Mammary epithelial cell (primary cell): ENCODE measurements at regions not wholly inside any gene's neighbourhood (a gene's known extent, or its start where the extent isn't known, plus 50 kb on each side); places are given as distances from the start of the nearest gene placed in this dataset.

Experiments
- EZH2 ChIP-seq: IDR thresholded peaks from 2 replicates; pipeline ENCODE4 v1.6.1; 2012; ENCODE audit warnings: low read length, inconsistent platforms, borderline replicate concordance
- TF ChIP-seq, protein P1 (sequence below), 2 donors: IDR thresholded peaks in 1 of 2; conservative IDR thresholded peaks in 1 of 2; 2 replicates each; pipeline ENCODE4 v1.5.1; 2011 to 2012; ENCODE audit warnings: inconsistent platforms in 2 of 2, low read length in 2 of 2, mild to moderate bottlenecking in 2 of 2, control low read depth in 1 of 2, low read depth in 1 of 2; ENCODE audit not compliant: insufficient read depth in 1 of 2; ENCODE audit errors: extremely low read depth in 1 of 2

DNA sequence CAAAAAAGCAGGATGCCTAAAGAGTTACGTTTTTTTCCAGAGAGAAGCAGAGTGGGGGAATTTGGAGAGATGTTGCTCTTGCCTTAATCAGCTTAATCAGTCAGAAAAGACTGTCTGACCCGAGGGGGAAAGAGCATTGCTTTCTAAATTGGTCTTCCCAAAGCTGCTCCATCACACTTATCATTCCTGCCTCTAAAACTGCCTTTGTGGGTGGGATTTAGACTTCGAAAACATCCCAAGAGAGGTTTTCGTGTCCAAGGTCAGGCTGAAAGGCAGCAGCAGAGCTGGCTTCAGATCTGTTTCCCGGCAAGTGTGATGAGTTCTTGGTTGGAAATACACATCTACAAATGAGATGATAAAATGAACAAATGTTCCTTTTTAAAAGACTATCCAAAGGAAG is 155.2 kb downstream of the SH2D1A start:
- TF ChIP-seq, protein P1, sequence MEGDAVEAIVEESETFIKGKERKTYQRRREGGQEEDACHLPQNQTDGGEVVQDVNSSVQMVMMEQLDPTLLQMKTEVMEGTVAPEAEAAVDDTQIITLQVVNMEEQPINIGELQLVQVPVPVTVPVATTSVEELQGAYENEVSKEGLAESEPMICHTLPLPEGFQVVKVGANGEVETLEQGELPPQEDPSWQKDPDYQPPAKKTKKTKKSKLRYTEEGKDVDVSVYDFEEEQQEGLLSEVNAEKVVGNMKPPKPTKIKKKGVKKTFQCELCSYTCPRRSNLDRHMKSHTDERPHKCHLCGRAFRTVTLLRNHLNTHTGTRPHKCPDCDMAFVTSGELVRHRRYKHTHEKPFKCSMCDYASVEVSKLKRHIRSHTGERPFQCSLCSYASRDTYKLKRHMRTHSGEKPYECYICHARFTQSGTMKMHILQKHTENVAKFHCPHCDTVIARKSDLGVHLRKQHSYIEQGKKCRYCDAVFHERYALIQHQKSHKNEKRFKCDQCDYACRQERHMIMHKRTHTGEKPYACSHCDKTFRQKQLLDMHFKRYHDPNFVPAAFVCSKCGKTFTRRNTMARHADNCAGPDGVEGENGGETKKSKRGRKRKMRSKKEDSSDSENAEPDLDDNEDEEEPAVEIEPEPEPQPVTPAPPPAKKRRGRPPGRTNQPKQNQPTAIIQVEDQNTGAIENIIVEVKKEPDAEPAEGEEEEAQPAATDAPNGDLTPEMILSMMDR (conservative IDR thresholded peaks at IDR 0.05 in 1 of 2, IDR thresholded peaks at IDR 0.05 in 1 of 2; ENCODE audit: extremely low read depth in 1 of 2, insufficient read depth in 1 of 2, low read depth in 1 of 2, low read length in 2 of 2), result no peak
- no peak for TF ChIP-seq EZH2
